T-helper 2 cell treated with Interferon-gamma antibody and Interleukin-4, amounts not matched to agents 5 μg/mL and 100 μg/mL, for 36 hours (primary cell): ENCODE measurements at regions not wholly inside any gene's neighbourhood (a gene's known extent, or its start where the extent isn't known, plus 50 kb on each side); places are given as distances from the start of the nearest gene placed in this dataset.
"Not testable (repeated sequence)": the region's sequence is repeated elsewhere in the genome, so short reads cannot be mapped to it uniquely, and the experiment has no call there.

Experiments
- DNase-seq: peaks from one replicate; pipeline ENCODE4 v3.0.0; 2021; ENCODE audit warnings: low spot score
- H3K27ac Mint-ChIP-seq: one replicate; pipeline ENCODE4 v1.8.0; 2021; ENCODE audit warnings: mild to moderate bottlenecking, mixed read lengths
- H3K27me3 Mint-ChIP-seq: one replicate; pipeline ENCODE4 v1.8.0; 2021; ENCODE audit warnings: low read depth, mixed read lengths
- H3K36me3 Mint-ChIP-seq: one replicate; pipeline ENCODE4 v1.8.0; 2021; ENCODE audit warnings: low read depth, mixed read lengths
- H3K4me1 Mint-ChIP-seq: one replicate; pipeline ENCODE4 v1.8.0; 2021; ENCODE audit warnings: low read depth, mixed read lengths
- H3K4me3 Mint-ChIP-seq: one replicate; pipeline ENCODE4 v1.8.0; 2022; ENCODE audit warnings: mild to moderate bottlenecking, moderate library complexity, mixed read lengths
- H3K9me3 Mint-ChIP-seq: one replicate; pipeline ENCODE4 v1.8.0; 2021; ENCODE audit warnings: mixed read lengths

GRCh38 chr1:118290571-118290970 is 105.5 kb upstream of the SPAG17 start:
- Mint-ChIP-seq H3K36me3 (no peaks in the 10 kb centered on the region), H3K27me3 (no peaks in the 10 kb centered on the region), H3K4me3 (no peak overlapping the region)

GRCh38 chr1:118290046-118290445 is 105.0 kb upstream of the SPAG17 start:
- Mint-ChIP-seq H3K9me3 (no peaks in the 10 kb centered on the region), H3K4me3 (no peak overlapping the region), H3K27me3 (no peaks in the 10 kb centered on the region), H3K27ac (no peak overlapping the region), H3K4me1 (no peaks in the 10 kb centered on the region), H3K36me3 (no peaks in the 10 kb centered on the region)
- DNase-seq, result no peak

More at GRCh38 chr1:118290571-118290970, 105.5 kb upstream of the SPAG17 start:
- H3K27ac Mint-ChIP-seq, result no peak overlapping the region
- no peak for DNase-seq
- H3K4me1 Mint-ChIP-seq, result no peaks in the 10 kb centered on the region
- no peaks in the 10 kb centered on the region for H3K9me3 Mint-ChIP-seq

- not testable (repeated sequence) for DNase-seq, H3K4me1 Mint-ChIP-seq, H3K4me3 Mint-ChIP-seq, H3K27me3 Mint-ChIP-seq, H3K9me3 Mint-ChIP-seq, H3K27ac Mint-ChIP-seq, H3K36me3 Mint-ChIP-seq
Measured at GRCh38 chr1:118280656-118281055, 95.6 kb upstream of the SPAG17 start.

- H3K4me3 Mint-ChIP-seq, result no peak overlapping the region
- no peaks in the 10 kb centered on the region for H3K4me1 Mint-ChIP-seq
- H3K27me3 Mint-ChIP-seq, result no peaks in the 10 kb centered on the region
- H3K36me3 Mint-ChIP-seq, result no peaks in the 10 kb centered on the region
- DNase-seq, result no peak
- H3K27ac Mint-ChIP-seq, result no peak overlapping the region
- H3K9me3 Mint-ChIP-seq, result peaks cover 6% of the 10 kb centered on the region
Measured at GRCh38 chr1:118275472-118276115, 90.6 kb upstream of the SPAG17 start.

- Mint-ChIP-seq H3K27me3 (no peaks in the 10 kb centered on the region), H3K4me3 (no peak overlapping the region), H3K4me1 (no peaks in the 10 kb centered on the region), H3K9me3 (no peaks in the 10 kb centered on the region), H3K36me3 (no peaks in the 10 kb centered on the region), H3K27ac (no peak overlapping the region)
- DNase-seq, result no peak
Measured at GRCh38 chr1:118272884-118273283, 87.9 kb upstream of the SPAG17 start.

GRCh38 chr1:118271883-118272282 is 86.9 kb upstream of the SPAG17 start:
- Mint-ChIP-seq H3K27me3 (no peaks in the 10 kb centered on the region), H3K9me3 (no peaks in the 10 kb centered on the region), H3K4me3 (no peak overlapping the region), H3K27ac (no peak overlapping the region), H3K36me3 (no peaks in the 10 kb centered on the region), H3K4me1 (no peaks in the 10 kb centered on the region)
- no peak for DNase-seq

GRCh38 chr1:118269598-118269997 is 84.6 kb upstream of the SPAG17 start:
- no peak overlapping the region for H3K4me3 Mint-ChIP-seq
- no peak for DNase-seq
- no peak overlapping the region for H3K27ac Mint-ChIP-seq
- H3K36me3 Mint-ChIP-seq, result no peaks in the 10 kb centered on the region
- H3K4me1 Mint-ChIP-seq, result no peaks in the 10 kb centered on the region
- H3K9me3 Mint-ChIP-seq, result no peaks in the 10 kb centered on the region
- no peaks in the 10 kb centered on the region for H3K27me3 Mint-ChIP-seq

- H3K4me3 Mint-ChIP-seq, result no peak overlapping the region
- no peaks in the 10 kb centered on the region for H3K4me1 Mint-ChIP-seq
- H3K27me3 Mint-ChIP-seq, result no peaks in the 10 kb centered on the region
- H3K27ac Mint-ChIP-seq, result no peak overlapping the region
- no peaks in the 10 kb centered on the region for H3K9me3 Mint-ChIP-seq
- no peaks in the 10 kb centered on the region for H3K36me3 Mint-ChIP-seq
- no peak for DNase-seq
Measured at GRCh38 chr1:118266436-118266835, 81.4 kb upstream of the SPAG17 start.

GRCh38 chr1:118264343-118264742 is 79.3 kb upstream of the SPAG17 start:
- no peaks in the 10 kb centered on the region for H3K4me1 Mint-ChIP-seq
- H3K9me3 Mint-ChIP-seq, result no peaks in the 10 kb centered on the region
- no peak for DNase-seq
- no peak overlapping the region for H3K27ac Mint-ChIP-seq
- no peak overlapping the region for H3K4me3 Mint-ChIP-seq
- no peaks in the 10 kb centered on the region for H3K27me3 Mint-ChIP-seq
- H3K36me3 Mint-ChIP-seq, result no peaks in the 10 kb centered on the region

GRCh38 chr1:118262865-118263264 is 77.8 kb upstream of the SPAG17 start:
- Mint-ChIP-seq H3K9me3 (no peaks in the 10 kb centered on the region), H3K4me1 (no peaks in the 10 kb centered on the region), H3K27ac (no peak overlapping the region), H3K27me3 (no peaks in the 10 kb centered on the region), H3K4me3 (no peak overlapping the region), H3K36me3 (no peaks in the 10 kb centered on the region)
- DNase-seq, result no peak

GRCh38 chr1:118258975-118259374 is 73.9 kb upstream of the SPAG17 start:
- Mint-ChIP-seq H3K27me3 (no peaks in the 10 kb centered on the region), H3K4me3 (no peak overlapping the region), H3K36me3 (no peaks in the 10 kb centered on the region), H3K4me1 (no peaks in the 10 kb centered on the region), H3K9me3 (no peaks in the 10 kb centered on the region), H3K27ac (no peak overlapping the region)
- DNase-seq, result no peak

- DNase-seq, result no peak
- no peaks in the 10 kb centered on the region for H3K4me1 Mint-ChIP-seq
- no peak overlapping the region for H3K4me3 Mint-ChIP-seq
- no peak overlapping the region for H3K27ac Mint-ChIP-seq
- no peaks in the 10 kb centered on the region for H3K9me3 Mint-ChIP-seq
- H3K27me3 Mint-ChIP-seq, result no peaks in the 10 kb centered on the region
- no peaks in the 10 kb centered on the region for H3K36me3 Mint-ChIP-seq
Measured at GRCh38 chr1:118257946-118258345, 72.9 kb upstream of the SPAG17 start.

GRCh38 chr1:118254491-118255425 is 69.7 kb upstream of the SPAG17 start:
- H3K36me3 Mint-ChIP-seq, result no peaks in the 10 kb centered on the region

GRCh38 chr1:118254001-118254400 is 69.0 kb upstream of the SPAG17 start:
- Mint-ChIP-seq H3K4me3 (no peak overlapping the region), H3K27me3 (no peaks in the 10 kb centered on the region), H3K27ac (no peak overlapping the region), H3K9me3 (no peaks in the 10 kb centered on the region), H3K4me1 (no peaks in the 10 kb centered on the region), H3K36me3 (no peaks in the 10 kb centered on the region)
- DNase-seq, result no peak

More at GRCh38 chr1:118254491-118255425, 69.7 kb upstream of the SPAG17 start:
- Mint-ChIP-seq H3K27me3 (no peaks in the 10 kb centered on the region), H3K9me3 (no peaks in the 10 kb centered on the region), H3K4me1 (no peaks in the 10 kb centered on the region), H3K4me3 (no peak overlapping the region), H3K27ac (no peak overlapping the region)
- no peak for DNase-seq
